GM12878 (cell line): ENCODE measurements at regions not wholly inside any gene's neighbourhood (a gene's known extent, or its start where the extent isn't known, plus 50 kb on each side); places are given as distances from the start of the nearest gene placed in this dataset.

Source experiments
- ATAC-seq: fragments of 200-7000 bp; cut with Tn5 transposase; 3 replicates; pipeline ENCODE4 v1.9.1; 2020; ENCODE audit warnings: mild to moderate bottlenecking, moderate library complexity
- BruUV-seq: library from RNA; stranded (reverse); fragments of 400-500 nt; replicated peaks from 2 replicates; lab custom pipeline; 2021; lab: Mats Ljungman, UMichigan
- CTCF ChIA-PET: fragments of 300-600 bp; sonication (Branson Sonifier 250); formaldehyde crosslinking; extraction: SDS; loops from one replicate; lab custom pipeline; 2021; ENCODE audit warnings: inconsistent platforms; lab: Yijun Ruan, JAX
- POLR2A ChIA-PET: fragments of 350-600 bp; formaldehyde crosslinking; extraction: SDS; loops from one replicate; lab custom pipeline; 2021; ENCODE audit warnings: inconsistent platforms; lab: Charles Lee
- RAD21 ChIA-PET: fragments of 300-600 bp; sonication (Branson Sonifier 250); formaldehyde crosslinking; loops from one replicate; lab custom pipeline; 2023; ENCODE audit warnings: antibody characterized with exemption; ENCODE audit not compliant: unreplicated experiment; lab: Charles Lee
- SMC1A ChIA-PET: fragments of 300-600 bp; sonication (Branson Sonifier 250); formaldehyde crosslinking; loops from one replicate; lab custom pipeline; 2023; ENCODE audit not compliant: unreplicated experiment, uncharacterized antibody; lab: Charles Lee
- DNase-seq: peaks from one replicate; pipeline ENCODE4 v3.0.0-alpha.2; 2011; ENCODE audit warnings: low read depth, low spot score
- FAIRE-seq: peaks from 3 replicates; lab custom pipeline; 2011; peaks lifted over from hg19 to GRCh38; lab: Jason Lieb, UNC
- H2AFZ ChIP-seq: 2 replicates; pipeline ENCODE4 v1.6.0; 2011; ENCODE audit warnings: low read depth, low read length, control low read depth; ENCODE audit not compliant: control insufficient read depth
- H3K27ac ChIP-seq: 2 replicates; pipeline ENCODE4 v1.5.1; 2011; ENCODE audit warnings: control low read depth; ENCODE audit not compliant: control insufficient read depth, insufficient read depth
- H3K27me3 ChIP-seq, 2 experiments: replicated peaks in 1 of 2; 2 replicates each; pipeline versions ENCODE4 v1.6.0 to v1.6.1; 2011; ENCODE audit warnings: low read length in 1 of 2; ENCODE audit not compliant: control insufficient read depth in 2 of 2, insufficient read depth in 2 of 2
- H3K36me3 ChIP-seq, 2 experiments: 2 replicates each; pipeline ENCODE4 v1.5.1; 2011; ENCODE audit warnings: low read length in 1 of 2; ENCODE audit not compliant: control insufficient read depth in 2 of 2, insufficient read depth in 2 of 2
- H3K4me1 ChIP-seq: 2 replicates; pipeline ENCODE4 v1.6.1; 2011; ENCODE audit warnings: mild to moderate bottlenecking, low read length, moderate library complexity, mixed read lengths; ENCODE audit not compliant: control insufficient read depth, insufficient read depth
- H3K4me2 ChIP-seq: 2 replicates; pipeline ENCODE4 v1.6.0; 2011; ENCODE audit warnings: control low read depth; ENCODE audit not compliant: control insufficient read depth, insufficient read depth
- H3K4me3 ChIP-seq: fragments of 200-600 bp; sonication (generic); 2 replicates; pipeline ENCODE4 v1.5.1; 2016
- H3K79me2 ChIP-seq: 2 replicates; pipeline ENCODE4 v1.6.0; 2011; ENCODE audit warnings: low read length; ENCODE audit not compliant: control insufficient read depth, insufficient read depth
- H3K9ac ChIP-seq: 2 replicates; pipeline ENCODE4 v1.8.0; 2011; ENCODE audit warnings: low read length, control low read depth, mixed read lengths; ENCODE audit not compliant: control insufficient read depth, insufficient read depth
- H3K9me3 ChIP-seq: replicated peaks from 3 replicates; pipeline ENCODE4 v1.5.1; 2011; ENCODE audit warnings: mild to moderate bottlenecking, low read length; ENCODE audit not compliant: control insufficient read depth, insufficient read depth
- H4K20me1 ChIP-seq: 2 replicates; pipeline ENCODE4 v1.6.0; 2011; ENCODE audit not compliant: control insufficient read depth, insufficient read depth
- ATF2 ChIP-seq: IDR thresholded peaks from 2 replicates; pipeline ENCODE4 v1.6.1; 2012; ENCODE audit warnings: low read length, inconsistent platforms
- BCL11A ChIP-seq: IDR thresholded peaks from 2 replicates; pipeline ENCODE4 v1.6.1; 2011; ENCODE audit warnings: low read depth, low read length
- BCLAF1 ChIP-seq: fragments of 450-650 bp; IDR thresholded peaks from 2 replicates; pipeline ENCODE4 v1.6.1; 2017; ENCODE audit warnings: antibody characterized with exemption, mild to moderate bottlenecking, moderate library complexity
- BMI1 ChIP-seq: fragments of 450-650 bp; IDR thresholded peaks from 2 replicates; pipeline ENCODE4 v1.6.1; 2016; ENCODE audit warnings: mild to moderate bottlenecking, moderate library complexity, borderline replicate concordance
- POLR2AphosphoS2 ChIP-seq: IDR thresholded peaks from 2 replicates; pipeline ENCODE4 v1.6.1; 2011; ENCODE audit warnings: low read depth, mild to moderate bottlenecking, low read length, improper control_type of control experiment, moderate library complexity
- REST ChIP-seq: IDR thresholded peaks from 2 replicates; pipeline ENCODE4 v1.6.1; 2012; ENCODE audit warnings: mild to moderate bottlenecking, low read depth, low read length
- SMARCA5 ChIP-seq: fragments of 450-650 bp; IDR thresholded peaks from 2 replicates; pipeline ENCODE4 v1.6.1; 2017; ENCODE audit warnings: mild to moderate bottlenecking
- ZNF592 ChIP-seq: fragments of 450-650 bp; IDR thresholded peaks from 2 replicates; pipeline ENCODE4 v1.6.1; 2017; ENCODE audit warnings: mild to moderate bottlenecking, moderate library complexity
- WGBS: methylation state at CpG from one replicate; pipeline ENCODE4 v1.1.6; 2016; ENCODE audit warnings: low lambda C conversion rate; ENCODE audit not compliant: insufficient replicate concordance, insufficient coverage; ENCODE audit errors: missing lambda C conversion rate; 5-methylcytosine and 5-hydroxymethylcytosine counted together
- in situ Hi-C: fragments of 300-500 bp; cut with MboI; formaldehyde crosslinking; loops from 9 replicates; pipeline ENCODE4 v1.14.3; 2018; ENCODE audit warnings: mixed read lengths
- intact Hi-C: fragments of 100-400 bp; cut with micrococcal nuclease; formaldehyde crosslinking; loops from one replicate; pipeline ENCODE4 v1.14.2; 2022; ENCODE audit not compliant: unreplicated experiment

GRCh38 chr3:168183774-168184173, 88.0 kb upstream of the GOLIM4 start:
- SMC1A ChIA-PET: interaction anchor here (1.5 kb wide), 1 partner anchor 9 kb away, joined by 3 read pairs; no protein-coding TSS in a partner anchor
- FAIRE-seq (no peak), ATAC-seq (no peak), DNase-seq (no peak)
- no peak overlapping the region for H3K9ac ChIP-seq
- intact Hi-C loops (no loop called here), in situ Hi-C loops (no loop called here)
- no peak overlapping the region for H2AFZ ChIP-seq
- CTCF ChIA-PET: no interaction called here
- no TSS peak for BruUV-seq
- TF ChIP-seq BCL11A (no peak), ZNF592 (no peak), BMI1 (no peak), BCLAF1 (no peak), POLR2AphosphoS2 (no peak), REST (no peak), SMARCA5 (no peak), ATF2 (no peak)
- H3K4me3 ChIP-seq: no peak overlapping the region
- no peaks in the 10 kb centered on the region for H3K79me2 ChIP-seq
- no peaks in the 10 kb centered on the region for H4K20me1 ChIP-seq
- no peaks in the 10 kb centered on the region for H3K4me1 ChIP-seq
- RAD21 ChIA-PET: no interaction called here
- POLR2A ChIA-PET: no interaction called here
- no peak overlapping the region for H3K27ac ChIP-seq
- no peak overlapping the region for H3K4me2 ChIP-seq
- no peaks in the 10 kb centered on the region for H3K36me3 ChIP-seq
- no peaks in the 10 kb centered on the region; a peak in 1 of 4 replicates for H3K27me3 ChIP-seq
- WGBS: 0% methylated on average over 1 of the region's 1 CpG
- H3K9me3 ChIP-seq: no peaks in the 10 kb centered on the region
